HG02623 (cell line): ENCODE measurements at regions not wholly inside any gene's neighbourhood (a gene's known extent, or its start where the extent isn't known, plus 50 kb on each side); places are given as distances from the start of the nearest gene placed in this dataset.
"Not testable (repeated sequence)": the region's sequence is repeated elsewhere in the genome, so short reads cannot be mapped to it uniquely, and the experiment has no call there.

Experiments used
- ATAC-seq: cut with Tn5 transposase; IDR thresholded peaks from one replicate; pipeline ENCODE4 v1.9.1; 2021; ENCODE audit warnings: moderate library complexity; ENCODE audit not compliant: unreplicated experiment

GRCh38 chr7:130942211-130942964 lies 208.4 kb upstream of the KLF14 start:
- ATAC-seq = no peak

GRCh38 chr7:130943336-130943901 lies 209.4 kb upstream of the KLF14 start:
- ATAC-seq = no peak

GRCh38 chr7:130943981-130944380 lies 210.0 kb upstream of the KLF14 start:
- ATAC-seq = no peak

- no peak for ATAC-seq
Observed at GRCh38 chr7:130944997-130945396, 211.0 kb upstream of the KLF14 start.

- no peak for ATAC-seq
Observed at GRCh38 chr7:130945411-130945811, 211.4 kb upstream of the KLF14 start.

- no peak for ATAC-seq
Observed at GRCh38 chr7:130946114-130946513, 212.1 kb upstream of the KLF14 start.

- no peak for ATAC-seq
Observed at GRCh38 chr7:130947792-130948580, 214.0 kb upstream of the KLF14 start.

- no peak for ATAC-seq
Observed at GRCh38 chr7:130948822-130949221, 214.8 kb upstream of the KLF14 start.

- ATAC-seq = no peak
Observed at GRCh38 chr7:130949550-130949949, 215.5 kb upstream of the KLF14 start.

- ATAC-seq = no peak
Observed at GRCh38 chr7:130950054-130950453, 216.0 kb upstream of the KLF14 start.

- no peak for ATAC-seq
Observed at GRCh38 chr7:130950741-130951140, 216.7 kb upstream of the KLF14 start.

GRCh38 chr7:130951303-130951975 lies 217.4 kb upstream of the KLF14 start:
- no peak for ATAC-seq

GRCh38 chr7:130951976-130952876 lies 218.2 kb upstream of the KLF14 start:
- no peak for ATAC-seq

- no peak for ATAC-seq
Observed at GRCh38 chr7:130953196-130953595, 219.2 kb upstream of the KLF14 start.

GRCh38 chr7:130954918-130955564 lies 221.0 kb upstream of the KLF14 start:
- ATAC-seq = no peak

- no peak for ATAC-seq
Observed at GRCh38 chr7:130955565-130955919, 221.5 kb upstream of the KLF14 start.

GRCh38 chr7:130956417-130957136 lies 222.6 kb upstream of the KLF14 start:
- ATAC-seq = no peak

- ATAC-seq = no peak
Observed at GRCh38 chr7:130957137-130957513, 223.1 kb upstream of the KLF14 start.

- ATAC-seq = not testable (repeated sequence)
Observed at GRCh38 chr7:130957722-130958435, 223.9 kb upstream of the KLF14 start.
